ENCODE measurements at regions not wholly inside any gene's neighbourhood (a gene's known extent, or its start where the extent isn't known, plus 50 kb on each side); places are given as distances from the start of the nearest gene placed in this dataset.

GRCh38 chr17:33941744-33942143 lies 313.3 kb upstream of the CCL2 start:
- DNase-seq (ENCODE audit: low read depth), result no peak
- no peak for TF ChIP-seq CTCF (IDR thresholded peaks at IDR 0.05; ENCODE audit: control insufficient read depth, insufficient read depth, low read depth, low read length, missing control alignments)
- H3K4me3 ChIP-seq (ENCODE audit: control insufficient read depth, low read depth, low read length), result no peak overlapping the region

- H3K4me3 ChIP-seq (ENCODE audit: control insufficient read depth, low read depth, low read length), result no peak overlapping the region
- DNase-seq (ENCODE audit: low read depth), result no peak
- no peak for TF ChIP-seq CTCF (IDR thresholded peaks at IDR 0.05; ENCODE audit: control insufficient read depth, insufficient read depth, low read depth, low read length, missing control alignments)
Measured at GRCh38 chr17:33942414-33942813, 312.7 kb upstream of the CCL2 start.

GRCh38 chr17:33944412-33944811 lies 310.7 kb upstream of the CCL2 start:
- H3K4me3 ChIP-seq (ENCODE audit: control insufficient read depth, low read depth, low read length), result no peak overlapping the region
- no peak for TF ChIP-seq CTCF (IDR thresholded peaks at IDR 0.05; ENCODE audit: control insufficient read depth, insufficient read depth, low read depth, low read length, missing control alignments)
- DNase-seq (ENCODE audit: low read depth), result no peak

- DNase-seq (ENCODE audit: low read depth), result no peak
- TF ChIP-seq CTCF (IDR thresholded peaks at IDR 0.05; ENCODE audit: control insufficient read depth, insufficient read depth, low read depth, low read length, missing control alignments), result no peak
- no peak overlapping the region for H3K4me3 ChIP-seq (ENCODE audit: control insufficient read depth, low read depth, low read length)
Measured at GRCh38 chr17:33944826-33945225, 310.3 kb upstream of the CCL2 start.

- no peak for TF ChIP-seq CTCF (IDR thresholded peaks at IDR 0.05; ENCODE audit: control insufficient read depth, insufficient read depth, low read depth, low read length, missing control alignments)
- DNase-seq (ENCODE audit: low read depth), result no peak
Measured at GRCh38 chr17:33945646-33946546, 309.2 kb upstream of the CCL2 start.

GRCh38 chr17:33947762-33948161 lies 307.3 kb upstream of the CCL2 start:
- DNase-seq (ENCODE audit: low read depth), result no peak
- no peak for TF ChIP-seq CTCF (IDR thresholded peaks at IDR 0.05; ENCODE audit: control insufficient read depth, insufficient read depth, low read depth, low read length, missing control alignments)
- H3K4me3 ChIP-seq (ENCODE audit: control insufficient read depth, low read depth, low read length), result no peak overlapping the region

More at GRCh38 chr17:33945646-33946546, 309.2 kb upstream of the CCL2 start:
- H3K4me3 ChIP-seq (ENCODE audit: control insufficient read depth, low read depth, low read length), result no peak overlapping the region

Data from AG09309 (cell line).